Small intestine (tissue), 7 donors: ENCODE measurements at regions not wholly inside any gene's neighbourhood (a gene's known extent, or its start where the extent isn't known, plus 50 kb on each side); places are given as distances from the start of the nearest gene placed in this dataset.

Source experiments
- DNase-seq, 2 donors: peaks; one replicate each; pipeline versions ENCODE4 v3.0.0 to v3.0.0-alpha.2; 2013
- FAIRE-seq: peaks from 2 replicates; lab custom pipeline; 2012; peaks lifted over from hg19 to GRCh38; lab: Jason Lieb, UNC
- H3K27ac ChIP-seq, 3 donors: one replicate each; pipeline ENCODE4 v1.5.1; 2013; ENCODE audit warnings: low read length in 2 of 3, mild to moderate bottlenecking in 2 of 3, control low read depth in 1 of 3, inconsistent platforms in 1 of 3, low read depth in 1 of 3, moderate library complexity in 1 of 3
- H3K27me3 ChIP-seq, 3 donors: one replicate each; pipeline ENCODE4 v1.6.1; 2013; ENCODE audit warnings: low read length in 3 of 3, inconsistent platforms in 1 of 3; ENCODE audit not compliant: control insufficient read depth in 3 of 3, insufficient read depth in 3 of 3
- H3K36me3 ChIP-seq, 3 donors: one replicate each; pipeline ENCODE4 v1.6.1; 2013; ENCODE audit warnings: low read length in 3 of 3, inconsistent platforms in 1 of 3, low read depth in 1 of 3, mild to moderate bottlenecking in 1 of 3, moderate library complexity in 1 of 3; ENCODE audit not compliant: control insufficient read depth in 3 of 3, insufficient read depth in 2 of 3
- H3K4me1 ChIP-seq, 3 donors: one replicate each; pipeline ENCODE4 v1.6.1; 2013; ENCODE audit warnings: low read length in 2 of 3, inconsistent platforms in 1 of 3, low read depth in 1 of 3, mild to moderate bottlenecking in 1 of 3, moderate library complexity in 1 of 3; ENCODE audit not compliant: control insufficient read depth in 3 of 3, insufficient read depth in 2 of 3
- H3K4me3 ChIP-seq, 3 donors: one replicate each; pipeline ENCODE4 v1.5.1; 2013; ENCODE audit warnings: low read length in 3 of 3, control low read depth in 1 of 3, inconsistent platforms in 1 of 3, low read depth in 1 of 3, mild to moderate bottlenecking in 1 of 3, moderate library complexity in 1 of 3
- H3K9me3 ChIP-seq, 2 donors: one replicate each; pipeline ENCODE4 v1.6.1; 2013; ENCODE audit warnings: low read depth in 1 of 2, low read length in 1 of 2; ENCODE audit not compliant: control insufficient read depth in 2 of 2, insufficient read depth in 1 of 2
- WGBS, 3 donors: extraction: QIAGEN DNeasy Blood & Tissue Kit; methylation state at CpG; one replicate each; pipeline ENCODE4 v1.1.7; 2013; 5-methylcytosine and 5-hydroxymethylcytosine counted together
- donor health status: healthy with polysubstance abuse.
- donor health status: control.
- donor health status: control.
- donor health status: Bipolar disorder and iron deficiency.
- donor health status: healthy.

- H3K4me3 ChIP-seq = no peak overlapping the region
- DNase-seq (no peak), FAIRE-seq (no peak)
- H3K36me3 ChIP-seq = no peaks in the 10 kb centered on the region
- H3K4me1 ChIP-seq = no peaks in the 10 kb centered on the region
- H3K9me3 ChIP-seq = no peaks in the 10 kb centered on the region
- 34 to 62% (median 61%) methylated on average over 2 of the region's 2 CpGs for WGBS, 3 donors
- no peak overlapping the region for H3K27ac ChIP-seq
- peaks cover 0 to 3% (median 0%) of the 10 kb centered on the region in 3 donors for H3K27me3 ChIP-seq
These were observed 179.8 kb downstream of the ZPLD1 start for GRCh38 chr3:102614585-102614984.

GRCh38 chr3:102617381-102617780 lies 182.6 kb downstream of the ZPLD1 start:
- FAIRE-seq = no peak
- peaks cover 0 to 3% (median 0%) of the 10 kb centered on the region in 3 donors for H3K27me3 ChIP-seq
- H3K4me3 ChIP-seq = no peak overlapping the region
- H3K27ac ChIP-seq = no peak overlapping the region
- no peaks in the 10 kb centered on the region for H3K4me1 ChIP-seq
- DNase-seq = no peak
- no peaks in the 10 kb centered on the region for H3K9me3 ChIP-seq
- no peaks in the 10 kb centered on the region for H3K36me3 ChIP-seq
- WGBS, 3 donors = 68 to 85% (median 72%) methylated on average over 4 of the region's 4 CpGs

GRCh38 chr3:102619361-102619760 lies 184.5 kb downstream of the ZPLD1 start:
- Histone ChIP-seq H3K27me3 (peaks cover 0 to 3% (median 0%) of the 10 kb centered on the region in 3 donors), H3K9me3 (no peaks in the 10 kb centered on the region), H3K4me1 (no peaks in the 10 kb centered on the region), H3K4me3 (no peak overlapping the region), H3K36me3 (no peaks in the 10 kb centered on the region), H3K27ac (no peak overlapping the region)
- DNase-seq (no peak), FAIRE-seq (no peak)
- 80 to 94% (median 88%) methylated on average over 1 of the region's 1 CpG for WGBS, 3 donors

GRCh38 chr3:102629943-102630342 lies 195.1 kb downstream of the ZPLD1 start:
- DNase-seq (no peak), FAIRE-seq (no peak)
- Histone ChIP-seq H3K27ac (no peak overlapping the region), H3K4me1 (no peaks in the 10 kb centered on the region), H3K9me3 (no peaks in the 10 kb centered on the region), H3K27me3 (no peaks in the 10 kb centered on the region), H3K36me3 (no peaks in the 10 kb centered on the region), H3K4me3 (no peak overlapping the region)

DNA sequence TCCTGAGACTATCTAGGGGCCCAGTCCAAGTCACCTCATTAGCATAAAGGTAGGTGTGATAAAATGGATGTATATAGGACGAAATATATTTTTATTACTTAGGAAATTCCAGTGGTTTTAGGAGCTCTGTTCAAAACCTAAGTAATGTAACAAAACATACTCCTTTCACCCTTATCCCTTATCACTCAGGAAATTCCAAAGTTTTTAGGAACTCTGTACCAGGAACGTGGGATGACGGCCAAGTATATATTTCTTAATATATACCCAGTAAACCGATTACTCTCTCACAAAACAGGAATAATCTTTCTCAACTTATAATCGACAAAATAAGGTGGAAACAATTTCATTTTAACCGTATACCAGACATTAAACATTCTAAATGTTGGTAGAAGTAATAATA lies 195.7 kb downstream of the ZPLD1 start:
- no peak for FAIRE-seq

GRCh38 chr3:102643546-102643945 lies 208.7 kb downstream of the ZPLD1 start:
- H3K27ac ChIP-seq = no peak overlapping the region
- 81 to 92% (median 90%) methylated on average over 4 of the region's 4 CpGs for WGBS, 3 donors
- no peak for DNase-seq
- no peaks in the 10 kb centered on the region for H3K9me3 ChIP-seq
- no peaks in the 10 kb centered on the region for H3K27me3 ChIP-seq
- no peak overlapping the region for H3K4me3 ChIP-seq
- no peaks in the 10 kb centered on the region for H3K4me1 ChIP-seq
- H3K36me3 ChIP-seq = no peaks in the 10 kb centered on the region
- no peak for FAIRE-seq

More for the DNA sequence above, 195.7 kb downstream of the ZPLD1 start:
- H3K27ac ChIP-seq = no peak overlapping the region
- no peaks in the 10 kb centered on the region for H3K36me3 ChIP-seq
- no peaks in the 10 kb centered on the region for H3K27me3 ChIP-seq
- no peaks in the 10 kb centered on the region for H3K9me3 ChIP-seq
- 70 to 79% (median 76%) methylated on average over 6 of the region's 6 CpGs for WGBS, 3 donors
- no peak for DNase-seq
- H3K4me3 ChIP-seq = no peak overlapping the region
- no peaks in the 10 kb centered on the region for H3K4me1 ChIP-seq

DNA sequence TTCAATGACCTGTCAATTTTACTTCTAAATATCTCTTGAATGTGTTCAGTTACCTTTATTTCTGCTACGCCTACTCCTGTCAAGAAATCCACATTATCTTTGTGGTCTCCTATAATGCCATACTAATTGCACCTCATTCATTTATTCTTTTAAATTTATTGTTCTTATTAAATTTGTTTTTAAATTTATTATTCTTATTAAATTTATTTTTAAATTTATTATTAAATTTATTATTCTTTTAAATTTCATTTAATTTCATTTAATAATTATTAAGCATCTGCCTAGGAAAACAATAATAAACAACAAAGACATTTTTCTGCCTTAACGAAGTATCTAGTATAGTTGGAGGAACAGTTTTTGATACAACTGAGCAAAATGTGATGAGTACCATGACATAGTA lies 211.7 kb downstream of the ZPLD1 start:
- Histone ChIP-seq H3K36me3 (no peaks in the 10 kb centered on the region), H3K27me3 (no peaks in the 10 kb centered on the region), H3K4me1 (no peaks in the 10 kb centered on the region), H3K9me3 (no peaks in the 10 kb centered on the region), H3K27ac (no peak overlapping the region), H3K4me3 (no peak overlapping the region)
- peak; percentile 41 for FAIRE-seq
- 90 to 92% (median 91%) methylated on average over 2 of the region's 2 CpGs for WGBS, 3 donors
- no peak for DNase-seq

GRCh38 chr3:102660653-102661052 lies 225.8 kb downstream of the ZPLD1 start:
- Histone ChIP-seq H3K36me3 (no peaks in the 10 kb centered on the region), H3K27me3 (peaks cover 0 to 2% (median 0%) of the 10 kb centered on the region in 3 donors), H3K4me3 (no peak overlapping the region), H3K27ac (no peak overlapping the region), H3K4me1 (no peaks in the 10 kb centered on the region), H3K9me3 (no peaks in the 10 kb centered on the region)
- FAIRE-seq (no peak), DNase-seq (no peak)
- WGBS, 3 donors = 89 to 91% (median 90%) methylated on average over 3 of the region's 3 CpGs

GRCh38 chr3:102661707-102662497 lies 227.1 kb downstream of the ZPLD1 start:
- Histone ChIP-seq H3K4me1 (no peaks in the 10 kb centered on the region), H3K9me3 (no peaks in the 10 kb centered on the region), H3K36me3 (no peaks in the 10 kb centered on the region), H3K4me3 (no peak overlapping the region), H3K27me3 (peaks cover 0 to 2% (median 0%) of the 10 kb centered on the region in 3 donors), H3K27ac (no peak overlapping the region)
- 71 to 84% (median 81%) methylated on average over 5 of the region's 5 CpGs for WGBS, 3 donors
- FAIRE-seq = no peak
- DNase-seq = no peak
